Stimulated activated CD8-positive, alpha-beta memory T cell treated with anti-CD3 and anti-CD28 coated beads, Interleukin-15, amount 100 ng/mL, for 4 hours (primary cell): ENCODE measurements at regions not wholly inside any gene's neighbourhood (a gene's known extent, or its start where the extent isn't known, plus 50 kb on each side); places are given as distances from the start of the nearest gene placed in this dataset.
"Not testable (repeated sequence)": the region's sequence is repeated elsewhere in the genome, so short reads cannot be mapped to it uniquely, and the experiment has no call there.

ENCODE experiments used
- DNase-seq, 2 donors: peaks; one replicate each; pipeline ENCODE4 v3.0.0-alpha.2; 2020; ENCODE audit warnings: low read depth in 2 of 2

GRCh38 chr6:903761-904160 is 210.8 kb upstream of the EXOC2 start:
- DNase-seq: no peak

- DNase-seq: no peak
Observed at GRCh38 chr6:901696-902460, 208.9 kb upstream of the EXOC2 start.

DNA sequence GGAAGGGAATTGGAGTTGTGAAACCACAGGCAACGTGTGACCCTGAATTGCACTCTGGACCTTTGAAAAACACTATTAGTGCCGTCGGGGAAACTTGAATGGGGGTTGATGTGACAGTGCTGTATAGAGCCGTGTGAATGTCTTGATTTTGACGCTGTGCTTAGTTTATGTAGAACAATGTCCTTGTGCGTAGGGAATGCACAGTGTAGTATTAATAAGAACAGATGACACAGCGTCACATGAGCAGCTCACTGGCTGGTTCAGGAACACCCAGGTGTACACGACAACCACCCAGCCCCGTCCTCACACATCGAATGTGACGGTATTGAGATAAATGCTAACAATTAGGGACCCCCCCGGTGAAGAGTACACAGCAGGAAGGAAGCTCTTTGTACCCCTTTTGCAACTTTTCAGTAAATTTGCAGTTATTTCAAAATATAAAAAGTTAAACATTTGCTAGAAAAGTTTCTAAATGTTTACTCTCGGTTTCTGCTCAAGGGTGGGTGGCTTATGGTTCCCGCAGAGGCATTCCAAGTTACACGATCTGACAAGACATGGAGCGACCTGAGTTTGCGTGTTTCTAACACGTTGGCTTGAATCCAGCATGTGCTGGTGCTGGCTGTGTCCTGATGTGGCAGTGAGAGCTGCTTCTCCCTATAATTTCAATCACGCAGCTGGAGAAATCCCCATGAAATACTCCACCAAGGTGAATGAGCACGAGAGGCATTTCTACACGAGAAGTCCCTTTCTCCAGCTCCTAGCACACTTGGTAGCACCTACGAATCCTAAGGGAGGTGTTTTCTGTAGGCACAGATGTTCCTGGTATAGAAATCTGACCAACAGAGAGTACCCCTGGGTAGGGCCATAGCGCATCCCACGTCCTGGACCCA is 208.0 kb upstream of the EXOC2 start:
- no peak for DNase-seq

- no peak for DNase-seq
Observed at GRCh38 chr6:897528-898207, 204.7 kb upstream of the EXOC2 start.

DNA sequence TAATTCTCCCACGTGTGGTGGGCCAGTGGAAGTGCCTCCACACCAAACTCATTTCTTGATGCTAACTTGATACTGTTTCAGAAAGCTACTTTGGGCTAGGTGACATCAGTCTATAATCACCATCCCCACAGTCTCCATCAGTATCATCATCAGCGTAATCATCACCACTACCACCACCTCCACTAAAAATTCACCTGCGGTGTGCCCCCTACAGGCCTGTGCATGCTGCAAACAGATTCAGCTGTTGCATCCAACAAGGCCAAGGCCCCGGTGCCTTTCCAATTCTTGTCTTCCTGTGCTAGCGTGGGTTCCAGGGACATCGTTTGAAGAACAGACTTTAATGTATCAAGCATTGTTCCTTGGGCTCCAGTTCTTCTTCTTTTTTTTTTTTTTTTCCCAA is 201.3 kb upstream of the EXOC2 start:
- DNase-seq: no peak

- no peak for DNase-seq
Observed at GRCh38 chr6:890995-891394, 198.1 kb upstream of the EXOC2 start.

- DNase-seq: no peak
Observed at GRCh38 chr6:890201-890600, 197.3 kb upstream of the EXOC2 start.

- DNase-seq: no peak
Observed at GRCh38 chr6:887583-888235, 194.8 kb upstream of the EXOC2 start.

- DNase-seq: not testable (repeated sequence)
Observed at GRCh38 chr6:886116-886515, 193.2 kb upstream of the EXOC2 start.

GRCh38 chr6:885051-885590 is 192.2 kb upstream of the EXOC2 start:
- no peak for DNase-seq

- no peak for DNase-seq
Observed at GRCh38 chr6:884570-884969, 191.6 kb upstream of the EXOC2 start.

DNA sequence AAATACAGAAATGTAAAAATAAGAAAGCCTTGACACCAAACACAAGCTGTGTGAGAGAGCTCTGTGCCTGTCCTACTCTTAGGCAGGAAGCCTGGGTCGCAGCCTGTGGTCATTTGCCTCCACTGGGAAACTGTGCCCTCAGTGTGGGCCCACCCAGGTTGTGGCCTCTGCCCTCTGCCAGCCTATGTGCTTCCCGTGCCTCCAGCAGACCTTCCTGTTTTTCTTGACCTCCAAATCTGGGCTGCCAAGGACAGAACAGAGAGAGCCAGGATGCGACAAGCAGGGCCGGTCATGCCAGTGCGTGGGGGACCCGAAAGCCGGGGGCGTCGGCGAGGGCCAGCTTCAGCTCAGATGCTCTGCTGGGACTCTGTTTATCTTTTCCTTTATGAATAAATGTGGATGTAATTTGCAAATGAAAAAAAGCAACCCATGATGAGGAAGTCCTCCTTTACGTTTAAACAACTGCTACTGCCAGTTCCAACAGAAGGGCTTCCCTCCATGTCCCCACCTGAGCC is 189.2 kb upstream of the EXOC2 start:
- DNase-seq: no peak

- DNase-seq: no peak
Observed at GRCh38 chr6:878179-878578, 185.2 kb upstream of the EXOC2 start.

DNA sequence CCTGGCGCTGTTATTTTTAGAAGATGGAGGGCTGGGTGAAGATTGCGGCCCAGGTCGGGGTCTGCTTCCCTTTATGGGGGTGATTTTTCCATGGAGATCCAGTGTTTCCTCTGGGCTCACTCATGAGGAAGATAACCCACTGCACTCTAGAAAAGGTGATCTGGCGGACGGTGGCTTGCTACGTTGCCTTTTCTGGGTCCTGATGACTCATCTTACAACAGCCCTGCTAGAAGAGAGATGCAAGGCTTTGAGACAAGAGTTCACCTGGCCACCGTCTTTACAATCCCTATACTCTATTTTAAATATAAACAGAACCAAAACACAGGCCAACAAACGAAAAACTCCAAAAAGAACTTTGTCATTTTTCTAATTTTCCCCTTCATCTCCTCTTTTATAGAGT is 182.1 kb upstream of the EXOC2 start:
- no peak for DNase-seq

DNA sequence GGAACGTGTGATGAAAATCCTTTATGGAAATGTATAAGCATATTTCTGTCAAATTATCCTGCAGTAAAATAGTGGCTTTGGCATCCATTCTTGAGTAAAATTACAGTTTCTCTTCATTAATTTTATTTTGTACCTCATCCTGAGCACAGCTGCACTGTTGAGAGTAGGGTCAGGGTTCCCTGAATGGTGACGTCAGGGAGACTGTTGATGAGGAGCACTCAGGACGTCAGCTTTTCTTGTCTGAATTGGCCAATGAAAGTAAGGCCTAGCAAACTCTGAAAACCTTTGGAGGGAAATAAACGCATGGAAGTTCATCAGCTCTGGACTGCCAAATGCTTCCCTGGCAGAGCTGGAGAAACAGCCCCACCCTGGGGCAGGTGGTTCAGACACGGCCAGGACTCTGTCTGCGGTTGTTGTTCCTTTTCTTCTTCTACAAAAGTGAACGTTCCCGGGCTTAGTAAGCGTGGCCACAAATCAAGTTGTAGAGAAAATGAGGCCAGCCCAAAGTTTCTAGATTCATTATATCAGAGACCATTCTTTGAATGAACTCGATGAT is 179.7 kb upstream of the EXOC2 start:
- DNase-seq: no peak

DNA sequence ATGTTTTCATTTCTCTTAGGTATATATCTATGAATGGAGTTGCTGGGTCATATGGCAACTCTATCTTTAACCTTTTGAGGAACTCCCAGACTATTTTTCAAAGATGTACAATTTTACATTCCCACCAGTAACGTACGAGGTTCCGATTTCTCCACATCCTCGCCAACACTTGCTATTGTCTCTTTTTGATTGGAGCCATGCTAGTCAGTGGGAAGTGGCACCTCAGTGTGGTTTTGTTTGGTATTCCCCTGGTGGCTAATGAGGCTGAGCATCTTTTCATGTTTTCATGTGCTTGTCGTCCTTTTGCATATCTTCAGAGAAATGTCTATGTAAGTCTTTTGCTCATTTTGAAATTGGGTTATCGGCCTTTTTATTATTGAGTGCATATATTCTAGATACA is 178.6 kb upstream of the EXOC2 start:
- DNase-seq: no peak

DNA sequence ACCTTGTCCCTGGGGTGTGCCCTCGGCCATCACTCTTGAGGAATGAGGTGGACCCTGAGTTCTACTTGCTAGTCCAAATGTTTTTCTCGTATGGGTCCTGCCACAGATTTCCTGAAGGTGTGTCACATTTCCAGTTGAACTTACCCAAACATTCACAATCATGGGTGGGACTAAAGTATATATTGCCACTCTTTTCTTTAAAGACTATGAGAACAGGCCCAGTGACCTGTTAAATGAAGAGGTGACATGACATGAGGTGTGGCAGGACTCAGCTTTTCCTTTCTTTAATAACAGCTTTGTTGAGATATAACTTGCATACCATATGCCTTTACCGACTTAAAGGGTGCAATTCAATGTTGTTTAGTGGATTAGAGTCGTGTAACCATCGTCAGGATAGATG is 177.2 kb upstream of the EXOC2 start:
- DNase-seq: no peak

GRCh38 chr6:868201-868600 is 175.3 kb upstream of the EXOC2 start:
- no peak for DNase-seq

- DNase-seq: no peak
Observed at GRCh38 chr6:867378-867777, 174.4 kb upstream of the EXOC2 start.

DNA sequence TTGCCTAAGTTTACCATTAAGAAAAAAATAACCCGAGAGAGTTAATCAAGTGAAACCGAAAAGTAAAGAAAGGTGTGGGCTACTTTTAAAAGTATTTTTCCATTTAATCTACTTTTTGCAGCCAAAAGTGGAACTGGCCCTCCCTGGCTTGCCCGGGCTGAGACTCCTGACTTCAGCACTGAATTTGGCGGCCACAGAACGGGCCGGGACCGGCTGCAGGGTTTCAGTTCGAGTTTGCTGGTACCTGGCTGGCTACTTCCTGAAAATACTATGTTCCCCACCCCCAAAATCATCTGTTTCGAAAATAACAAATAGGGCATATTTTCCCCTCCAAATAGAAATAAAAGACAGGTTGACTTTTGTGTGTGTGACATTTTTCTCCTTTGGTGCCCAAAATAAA is 173.4 kb upstream of the EXOC2 start:
- DNase-seq: no peak

DNA sequence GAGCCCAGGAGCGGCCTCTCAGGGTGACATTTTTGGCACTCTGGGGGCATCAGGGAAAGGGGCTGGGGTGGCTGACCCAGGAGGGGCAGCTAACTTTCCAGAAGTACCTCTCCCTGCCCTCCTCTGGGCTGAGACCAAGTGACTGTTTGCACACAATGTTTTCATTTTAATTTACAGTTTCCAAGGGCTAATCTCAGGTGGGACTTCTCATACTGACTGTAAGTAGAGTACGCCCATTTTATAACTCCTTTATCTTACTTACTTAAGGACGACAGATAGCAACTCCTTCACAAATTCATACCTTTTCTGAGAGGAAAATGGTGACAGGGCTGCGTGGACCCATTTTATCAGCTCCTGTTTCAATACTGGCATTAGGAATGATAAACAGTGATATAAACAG is 172.9 kb upstream of the EXOC2 start:
- DNase-seq: no peak
